ENCODE measurements at regions not wholly inside any gene's neighbourhood (a gene's known extent, or its start where the extent isn't known, plus 50 kb on each side); places are given as distances from the start of the nearest gene placed in this dataset.

- TF ChIP-seq EZH2phosphoT487 (IDR thresholded peaks at IDR 0.05; ENCODE audit: borderline replicate concordance, low read length): no peak
- TF ChIP-seq EZH2 (IDR thresholded peaks at IDR 0.05; ENCODE audit: low read length, unreplicated experiment): no peak
- no peak for TF ChIP-seq CTCF (conservative IDR thresholded peaks at IDR 0.05; ENCODE audit: low read depth, low read length)
- no peak overlapping the region for H3K9ac ChIP-seq (ENCODE audit: low read length)
- ChIA-PET POLR2A (ENCODE audit: unreplicated experiment) (interaction anchor here (0.6 kb wide), 1 partner anchor 882 kb away, joined by 5 read pairs; no protein-coding TSS in a partner anchor), CTCF (no interaction called here)
- 0 out of 2 replicates have a peak, but pooled peaks cover 9% of the 10 kb centered on the region for H3K4me1 ChIP-seq (ENCODE audit: insufficient read depth, low read length)
- no peaks in the 10 kb centered on the region for H3K36me3 ChIP-seq (ENCODE audit: low read depth, low read length)
- 0 out of 2 replicates have a peak overlapping the region, but pooled peaks have one; percentile 6 for H2AFZ ChIP-seq (ENCODE audit: low read length)
- DNase-seq (no peak), ATAC-seq (no peak)
- no peak overlapping the region for H3K27ac ChIP-seq (ENCODE audit: low read length)
- H3K9me3 ChIP-seq (ENCODE audit: low read length): no peaks in the 10 kb centered on the region
- H3F3A ChIP-seq (ENCODE audit: low read length, unreplicated experiment): no peaks in the 10 kb centered on the region
- no peaks in the 10 kb centered on the region for H3K79me2 ChIP-seq (ENCODE audit: low read length)
- H3K4me3 ChIP-seq (ENCODE audit: low read length): no peak overlapping the region
- intact Hi-C loops (cut with micrococcal nuclease): no loop called here
- H3K27me3 ChIP-seq (ENCODE audit: low read length): no peaks in the 10 kb centered on the region
- no peak overlapping the region for H3K4me2 ChIP-seq (ENCODE audit: low read length)
- no peaks in the 10 kb centered on the region for H4K20me1 ChIP-seq (ENCODE audit: low read length)
- BruUV-seq (replicated peaks): no TSS peak
- H3K9me2 ChIP-seq (replicated peaks; ENCODE audit: low read length): no peaks in the 10 kb centered on the region
Measured at GRCh38 chr3:46097691-46098241, 70.5 kb upstream of the XCR1 start.

GRCh38 chr3:46096781-46097180 is 69.5 kb upstream of the XCR1 start:
- DNase-seq (no peak), ATAC-seq (no peak)
- no peaks in the 10 kb centered on the region for H3K9me3 ChIP-seq (ENCODE audit: low read length)
- no peaks in the 10 kb centered on the region for H3K9me2 ChIP-seq (replicated peaks; ENCODE audit: low read length)
- H3K36me3 ChIP-seq (ENCODE audit: low read depth, low read length): no peaks in the 10 kb centered on the region
- no peak overlapping the region for H3K27ac ChIP-seq (ENCODE audit: low read length)
- BruUV-seq (replicated peaks): no TSS peak
- intact Hi-C loops (cut with micrococcal nuclease): no loop called here
- H3F3A ChIP-seq (ENCODE audit: low read length, unreplicated experiment): no peaks in the 10 kb centered on the region
- no peaks in the 10 kb centered on the region for H4K20me1 ChIP-seq (ENCODE audit: low read length)
- CTCF ChIA-PET: no interaction called here
- H3K4me3 ChIP-seq (ENCODE audit: low read length): no peak overlapping the region
- no peak overlapping the region for H3K9ac ChIP-seq (ENCODE audit: low read length)
- H3K27me3 ChIP-seq (ENCODE audit: low read length): no peaks in the 10 kb centered on the region
- H3K4me2 ChIP-seq (ENCODE audit: low read length): no peak overlapping the region
- POLR2A ChIA-PET (ENCODE audit: unreplicated experiment): no interaction called here
- H3K79me2 ChIP-seq (ENCODE audit: low read length): no peaks in the 10 kb centered on the region
- H3K4me1 ChIP-seq (ENCODE audit: insufficient read depth, low read length): 0 out of 2 replicates have a peak, but pooled peaks cover 9% of the 10 kb centered on the region
- TF ChIP-seq CTCF (conservative IDR thresholded peaks at IDR 0.05; ENCODE audit: low read depth, low read length): no peak
- no peak for TF ChIP-seq EZH2 (IDR thresholded peaks at IDR 0.05; ENCODE audit: low read length, unreplicated experiment)
- no peak for TF ChIP-seq EZH2phosphoT487 (IDR thresholded peaks at IDR 0.05; ENCODE audit: borderline replicate concordance, low read length)
- H2AFZ ChIP-seq (ENCODE audit: low read length): no peak overlapping the region

GRCh38 chr3:46096336-46096735 is 69.1 kb upstream of the XCR1 start:
- H3F3A ChIP-seq (ENCODE audit: low read length, unreplicated experiment): no peaks in the 10 kb centered on the region
- H3K36me3 ChIP-seq (ENCODE audit: low read depth, low read length): no peaks in the 10 kb centered on the region
- no TSS peak for BruUV-seq (replicated peaks)
- TF ChIP-seq CTCF (conservative IDR thresholded peaks at IDR 0.05; ENCODE audit: low read depth, low read length): no peak
- no peak for TF ChIP-seq EZH2phosphoT487 (IDR thresholded peaks at IDR 0.05; ENCODE audit: borderline replicate concordance, low read length)
- no peak for TF ChIP-seq EZH2 (IDR thresholded peaks at IDR 0.05; ENCODE audit: low read length, unreplicated experiment)
- H3K79me2 ChIP-seq (ENCODE audit: low read length): no peaks in the 10 kb centered on the region
- no peak overlapping the region for H2AFZ ChIP-seq (ENCODE audit: low read length)
- ChIA-PET CTCF (interaction anchor here (0.5 kb wide), 1 partner anchor 111 kb away, joined by 5 read pairs; no protein-coding TSS in a partner anchor), POLR2A (ENCODE audit: unreplicated experiment) (no interaction called here)
- DNase-seq (no peak), ATAC-seq (no peak)
- no peak overlapping the region for H3K9ac ChIP-seq (ENCODE audit: low read length)
- H3K27me3 ChIP-seq (ENCODE audit: low read length): no peaks in the 10 kb centered on the region
- H3K4me1 ChIP-seq (ENCODE audit: insufficient read depth, low read length): 0 out of 2 replicates have a peak, but pooled peaks cover 9% of the 10 kb centered on the region
- H3K27ac ChIP-seq (ENCODE audit: low read length): no peak overlapping the region
- H3K4me2 ChIP-seq (ENCODE audit: low read length): no peak overlapping the region
- intact Hi-C loops (cut with micrococcal nuclease): no loop called here
- no peaks in the 10 kb centered on the region for H4K20me1 ChIP-seq (ENCODE audit: low read length)
- no peak overlapping the region for H3K4me3 ChIP-seq (ENCODE audit: low read length)
- no peaks in the 10 kb centered on the region for H3K9me3 ChIP-seq (ENCODE audit: low read length)
- H3K9me2 ChIP-seq (replicated peaks; ENCODE audit: low read length): no peaks in the 10 kb centered on the region
